EL (cell line): ENCODE measurements at regions not wholly inside any gene's neighbourhood (a gene's known extent, or its start where the extent isn't known, plus 50 kb on each side); places are given as distances from the start of the nearest gene placed in this dataset.

Experiments used
- DNase-seq: peaks from one replicate; pipeline ENCODE4 v3.0.0-alpha.2; 2016

- DNase-seq: no peak
These were observed 177.3 kb upstream of the PLXNA2 start for GRCh38 chr1:208421486-208421885.

GRCh38 chr1:208423526-208423925 lies 179.3 kb upstream of the PLXNA2 start:
- no peak for DNase-seq

- no peak for DNase-seq
These were observed 180.9 kb upstream of the PLXNA2 start for GRCh38 chr1:208425096-208425495.

GRCh38 chr1:208430220-208430619 lies 186.0 kb upstream of the PLXNA2 start:
- no peak for DNase-seq

- peak; percentile 68 for DNase-seq
These were observed 187.5 kb upstream of the PLXNA2 start for GRCh38 chr1:208431721-208432120.

- DNase-seq: no peak
These were observed 188.2 kb upstream of the PLXNA2 start for GRCh38 chr1:208432346-208432745.

- peak; percentile 37 for DNase-seq
These were observed 188.9 kb upstream of the PLXNA2 start for GRCh38 chr1:208433086-208433485.

GRCh38 chr1:208433971-208434370 lies 189.8 kb upstream of the PLXNA2 start:
- DNase-seq: no peak

- DNase-seq: peak; percentile 71
These were observed 193.2 kb upstream of the PLXNA2 start for GRCh38 chr1:208437401-208437800.

GRCh38 chr1:208438112-208438699 lies 194.0 kb upstream of the PLXNA2 start:
- DNase-seq: no peak

GRCh38 chr1:208445758-208446203 lies 201.6 kb upstream of the PLXNA2 start:
- no peak for DNase-seq

- no peak for DNase-seq
These were observed 202.1 kb upstream of the PLXNA2 start for GRCh38 chr1:208446271-208446691.

GRCh38 chr1:208448425-208448824 lies 204.2 kb upstream of the PLXNA2 start:
- DNase-seq: no peak

GRCh38 chr1:208449951-208450350 lies 205.8 kb upstream of the PLXNA2 start:
- no peak for DNase-seq

- no peak for DNase-seq
These were observed 206.8 kb upstream of the PLXNA2 start for GRCh38 chr1:208450958-208451357.

- DNase-seq: peak; percentile 19
These were observed 211.6 kb upstream of the PLXNA2 start for GRCh38 chr1:208455821-208456220.

GRCh38 chr1:208456487-208456886 lies 212.3 kb upstream of the PLXNA2 start:
- DNase-seq: no peak

GRCh38 chr1:208460823-208461222 lies 216.6 kb upstream of the PLXNA2 start:
- DNase-seq: no peak

- no peak for DNase-seq
These were observed 217.5 kb upstream of the PLXNA2 start for GRCh38 chr1:208461680-208462079.

GRCh38 chr1:208462761-208463160 lies 218.6 kb upstream of the PLXNA2 start:
- no peak for DNase-seq

GRCh38 chr1:208465266-208465665 lies 221.1 kb upstream of the PLXNA2 start:
- DNase-seq: no peak

GRCh38 chr1:208465786-208466590 lies 221.8 kb upstream of the PLXNA2 start:
- DNase-seq: no peak

GRCh38 chr1:208467151-208467780 lies 223.1 kb upstream of the PLXNA2 start:
- no peak for DNase-seq

- peak; percentile 51 for DNase-seq
These were observed 231.3 kb upstream of the PLXNA2 start for GRCh38 chr1:208475449-208475848.
